ENCODE measurements at regions not wholly inside any gene's neighbourhood (a gene's known extent, or its start where the extent isn't known, plus 50 kb on each side); places are given as distances from the start of the nearest gene placed in this dataset.

DNA sequence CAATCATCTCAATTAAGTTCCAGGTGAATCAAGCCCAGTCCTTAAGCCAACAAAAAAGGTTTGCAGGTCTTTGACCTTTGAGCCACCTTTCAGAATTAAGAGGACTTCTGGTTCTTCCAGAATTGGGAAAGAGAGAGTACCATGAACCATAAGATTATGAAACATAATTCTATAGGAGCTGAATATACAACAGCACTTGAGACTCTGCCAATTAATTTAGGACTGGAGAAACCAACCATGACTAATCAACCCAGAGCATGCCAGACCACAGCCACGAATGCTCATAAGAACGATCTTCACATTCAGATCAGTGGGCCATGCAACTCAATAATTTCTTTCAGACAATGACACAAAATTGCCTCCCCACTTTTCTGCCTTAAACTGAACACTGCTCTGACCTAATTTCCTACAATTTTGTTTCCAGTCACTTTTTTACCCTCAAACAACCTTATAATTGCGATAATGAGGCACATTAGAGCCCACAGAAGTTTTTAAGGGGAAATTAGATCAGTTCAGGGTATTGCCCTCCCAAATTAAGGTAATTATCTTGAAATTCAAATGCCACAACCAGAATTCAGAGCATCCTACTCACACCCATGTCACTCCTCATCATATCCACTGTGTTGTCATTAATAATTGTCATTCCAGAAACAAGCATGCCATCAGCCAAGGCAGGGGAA is 213.4 kb downstream of the ATPSCKMT start:
- no peaks in the 10 kb centered on the region for H4K20me1 ChIP-seq (ENCODE audit: insufficient read depth, poor library complexity, severe bottlenecking)
- H3K9me3 ChIP-seq (ENCODE audit: low read depth), result no peaks in the 10 kb centered on the region
- 87% methylated on average over 3 of the region's 3 CpGs for WGBS (ENCODE audit: low lambda C conversion rate, missing lambda C conversion rate)
- no peaks in the 10 kb centered on the region for H3K36me3 ChIP-seq (replicated peaks; ENCODE audit: insufficient read depth, low read depth)
- no peak for TF ChIP-seq EZH2phosphoT487 (IDR thresholded peaks at IDR 0.05; ENCODE audit: low read depth, severe bottlenecking, unreplicated experiment)
- TF ChIP-seq, protein P1, sequence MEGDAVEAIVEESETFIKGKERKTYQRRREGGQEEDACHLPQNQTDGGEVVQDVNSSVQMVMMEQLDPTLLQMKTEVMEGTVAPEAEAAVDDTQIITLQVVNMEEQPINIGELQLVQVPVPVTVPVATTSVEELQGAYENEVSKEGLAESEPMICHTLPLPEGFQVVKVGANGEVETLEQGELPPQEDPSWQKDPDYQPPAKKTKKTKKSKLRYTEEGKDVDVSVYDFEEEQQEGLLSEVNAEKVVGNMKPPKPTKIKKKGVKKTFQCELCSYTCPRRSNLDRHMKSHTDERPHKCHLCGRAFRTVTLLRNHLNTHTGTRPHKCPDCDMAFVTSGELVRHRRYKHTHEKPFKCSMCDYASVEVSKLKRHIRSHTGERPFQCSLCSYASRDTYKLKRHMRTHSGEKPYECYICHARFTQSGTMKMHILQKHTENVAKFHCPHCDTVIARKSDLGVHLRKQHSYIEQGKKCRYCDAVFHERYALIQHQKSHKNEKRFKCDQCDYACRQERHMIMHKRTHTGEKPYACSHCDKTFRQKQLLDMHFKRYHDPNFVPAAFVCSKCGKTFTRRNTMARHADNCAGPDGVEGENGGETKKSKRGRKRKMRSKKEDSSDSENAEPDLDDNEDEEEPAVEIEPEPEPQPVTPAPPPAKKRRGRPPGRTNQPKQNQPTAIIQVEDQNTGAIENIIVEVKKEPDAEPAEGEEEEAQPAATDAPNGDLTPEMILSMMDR (IDR thresholded peaks at IDR 0.05; ENCODE audit: poor library complexity), result no peak
- no peak for TF ChIP-seq EZH2 (IDR thresholded peaks at IDR 0.05; ENCODE audit: borderline replicate concordance)
- H3K27ac ChIP-seq, result no peak overlapping the region
- no peaks in the 10 kb centered on the region for H3K9me2 ChIP-seq (replicated peaks; ENCODE audit: insufficient read depth)
- no peaks in the 10 kb centered on the region for H3K4me1 ChIP-seq (ENCODE audit: insufficient read depth)
- no peaks in the 10 kb centered on the region for H3K79me2 ChIP-seq
- no peak overlapping the region for H2AFZ ChIP-seq
- no peak overlapping the region for H3K4me2 ChIP-seq
- H3K27me3 ChIP-seq, result no peaks in the 10 kb centered on the region
- no peak for DNase-seq (ENCODE audit: low spot score)
- H3K4me3 ChIP-seq, result no peak overlapping the region

DNA sequence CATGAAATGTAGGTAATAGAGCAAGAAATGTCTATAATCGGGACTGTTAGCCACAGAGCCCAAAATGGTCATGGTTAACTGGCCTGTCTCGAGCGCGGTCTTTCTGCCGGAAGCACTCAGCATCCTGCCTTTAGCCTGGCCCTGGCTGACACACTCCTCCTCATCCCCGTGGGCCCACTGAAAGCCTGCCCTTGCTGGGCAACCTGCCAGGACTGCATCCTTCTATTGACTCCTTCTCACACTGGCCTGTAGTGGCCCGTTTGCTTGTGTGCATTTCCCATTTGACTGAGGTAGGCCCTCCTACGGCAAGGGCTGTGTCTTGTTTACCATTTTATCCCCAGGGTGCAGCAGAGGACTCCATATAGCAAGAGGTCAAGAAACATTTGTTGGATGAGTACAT is 215.7 kb downstream of the ATPSCKMT start:
- no peak overlapping the region for H2AFZ ChIP-seq
- WGBS (ENCODE audit: low lambda C conversion rate, missing lambda C conversion rate), result 82% methylated on average over 8 of the region's 8 CpGs

DNA sequence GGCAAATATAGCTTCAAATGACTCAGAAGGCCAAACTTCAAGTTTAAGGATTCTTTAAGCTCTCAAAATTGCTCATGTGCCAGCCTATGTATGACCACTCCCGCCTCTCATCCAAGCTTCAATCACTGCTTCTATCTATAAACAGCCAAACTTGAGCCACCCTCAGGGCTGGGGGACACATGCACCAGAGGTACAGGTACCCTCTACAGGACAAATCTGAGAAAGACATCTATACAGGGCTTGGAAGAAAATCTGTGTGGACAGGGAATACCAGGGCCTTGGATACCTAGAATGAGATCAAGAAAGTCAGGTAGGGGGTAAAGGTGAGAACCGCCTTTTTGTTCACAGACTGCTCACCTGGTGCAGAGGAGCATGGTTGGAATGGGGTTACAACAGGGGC is 217.9 kb downstream of the ATPSCKMT start:
- Histone ChIP-seq H3K4me1 (ENCODE audit: insufficient read depth) (no peaks in the 10 kb centered on the region), H4K20me1 (ENCODE audit: insufficient read depth, poor library complexity, severe bottlenecking) (no peaks in the 10 kb centered on the region), H3K79me2 (no peaks in the 10 kb centered on the region), H3K9me3 (ENCODE audit: low read depth) (no peaks in the 10 kb centered on the region), H2AFZ (no peak overlapping the region), H3K27ac (no peak overlapping the region), H3K27me3 (no peaks in the 10 kb centered on the region), H3K4me2 (no peak overlapping the region), H3K36me3 (replicated peaks; ENCODE audit: insufficient read depth, low read depth) (no peaks in the 10 kb centered on the region), H3K4me3 (no peak overlapping the region), H3K9me2 (replicated peaks; ENCODE audit: insufficient read depth) (no peaks in the 10 kb centered on the region)
- no peak for DNase-seq (ENCODE audit: low spot score)
- WGBS (ENCODE audit: low lambda C conversion rate, missing lambda C conversion rate), result 90% methylated on average over 2 of the region's 2 CpGs
- TF ChIP-seq, protein P1 (IDR thresholded peaks at IDR 0.05; ENCODE audit: poor library complexity), result no peak

More for the DNA sequence above, 215.7 kb downstream of the ATPSCKMT start:
- no peaks in the 10 kb centered on the region for H3K79me2 ChIP-seq
- H3K27me3 ChIP-seq, result no peaks in the 10 kb centered on the region
- no peaks in the 10 kb centered on the region for H3K4me1 ChIP-seq (ENCODE audit: insufficient read depth)
- H3K4me3 ChIP-seq, result no peak overlapping the region
- H3K36me3 ChIP-seq (replicated peaks; ENCODE audit: insufficient read depth, low read depth), result no peaks in the 10 kb centered on the region
- TF ChIP-seq EZH2phosphoT487 (IDR thresholded peaks at IDR 0.05; ENCODE audit: low read depth, severe bottlenecking, unreplicated experiment), result no peak
- no peak for TF ChIP-seq EZH2 (IDR thresholded peaks at IDR 0.05; ENCODE audit: borderline replicate concordance)
- TF ChIP-seq, protein P1 (IDR thresholded peaks at IDR 0.05; ENCODE audit: poor library complexity), result no peak
- H3K4me2 ChIP-seq, result no peak overlapping the region
- no peaks in the 10 kb centered on the region for H3K9me2 ChIP-seq (replicated peaks; ENCODE audit: insufficient read depth)
- H3K9me3 ChIP-seq (ENCODE audit: low read depth), result no peaks in the 10 kb centered on the region
- no peaks in the 10 kb centered on the region for H4K20me1 ChIP-seq (ENCODE audit: insufficient read depth, poor library complexity, severe bottlenecking)
- H3K27ac ChIP-seq, result no peak overlapping the region
- DNase-seq (ENCODE audit: low spot score), result peak; percentile 13

Measured in hepatocyte (in vitro differentiated cells).